ENCODE measurements at regions not wholly inside any gene's neighbourhood (a gene's known extent, or its start where the extent isn't known, plus 50 kb on each side); places are given as distances from the start of the nearest gene placed in this dataset.

GRCh38 chr6:95923518-95923917 is 92.3 kb upstream of the FUT9 start:
- in situ Hi-C loops (cut with MboI), result no loop called here
- no peak overlapping the region for H3K4me3 ChIP-seq
- H3K4me1 ChIP-seq (replicated peaks in 1 of 2; ENCODE audit: control insufficient read depth in 2 of 2, insufficient read depth in 2 of 2, low read length in 2 of 2), result no peaks in the 10 kb centered on the region
- H3K9me3 ChIP-seq (replicated peaks; ENCODE audit: control insufficient read depth, insufficient read depth, low read depth, low read length), result no peaks in the 10 kb centered on the region; the same call in 1 of the 2 replicates
- DNase-seq (ENCODE audit: extremely low read depth in 1 of 4, low spot score in 3 of 4) (peak in 3 of 4 experiments; percentile 8 to 15 (median 12)), FAIRE-seq (no peak), ATAC-seq (no peak)
- H3K79me2 ChIP-seq (ENCODE audit: control insufficient read depth, insufficient read depth, low read length), result no peaks in the 10 kb centered on the region
- no peaks in the 10 kb centered on the region for H3K9me1 ChIP-seq (ENCODE audit: control insufficient read depth, insufficient read depth, low read length)
- no TSS peak for BruUV-seq (replicated peaks)
- no peaks in the 10 kb centered on the region for H3K36me3 ChIP-seq (ENCODE audit: control insufficient read depth, insufficient read depth, low read length)
- ChIA-PET CTCF (ENCODE audit: low intra/inter-chr PET ratio) (no interaction called here), POLR2A (no interaction called here)
- no peak overlapping the region for H3K9ac ChIP-seq (ENCODE audit: insufficient read depth in 1 of 2, low read depth in 2 of 2, low read length in 2 of 2)
- no peak overlapping the region for H3K27ac ChIP-seq (ENCODE audit: extremely low read depth, low read depth, low read length)
- H3K27me3 ChIP-seq (ENCODE audit: control insufficient read depth in 2 of 2, insufficient read depth in 2 of 2, low read length in 2 of 2), result no peaks in the 10 kb centered on the region
- intact Hi-C loops (cut with micrococcal nuclease), result no loop called here
- H4K20me1 ChIP-seq (replicated peaks; ENCODE audit: control insufficient read depth, insufficient read depth, low read length), result no peaks in the 10 kb centered on the region
- WGBS (ENCODE audit: insufficient coverage, low coverage, missing lambda C conversion rate), result 0% methylated on average over 1 of the region's 1 CpG
- H2AFZ ChIP-seq (ENCODE audit: low read depth, low read length), result no peak overlapping the region
- TF ChIP-seq RBM39 (optimal IDR thresholded peaks at IDR 0.05; ENCODE audit: low read depth, low read length) (no peak), CTCF (IDR thresholded peaks at IDR 0.05 in 2 of 3, conservative IDR thresholded peaks at IDR 0.05 in 1 of 3; ENCODE audit: insufficient read depth in 2 of 3, low read depth in 1 of 3, low read length in 3 of 3) (0 out of 6 replicates have a peak, but pooled peaks of 2 of the 3 experiments have one; percentile 5 to 21), RAD21 (CRISPR knock-in tag; conservative IDR thresholded peaks at IDR 0.05 in 1 of 2, IDR thresholded peaks at IDR 0.05 in 1 of 2) (peak; percentile 27 to 52; a peak in 2 of 4 replicates)
- H3K4me2 ChIP-seq (ENCODE audit: insufficient read depth, low read length), result no peak overlapping the region

- H4K20me1 ChIP-seq (replicated peaks; ENCODE audit: control insufficient read depth, insufficient read depth, low read length), result no peaks in the 10 kb centered on the region
- TF ChIP-seq SP1 (CRISPR knock-in tag; IDR thresholded peaks at IDR 0.05), result no peak
- no peaks in the 10 kb centered on the region for H3K4me1 ChIP-seq (replicated peaks in 1 of 2; ENCODE audit: control insufficient read depth in 2 of 2, insufficient read depth in 2 of 2, low read length in 2 of 2)
- no peaks in the 10 kb centered on the region for H3K79me2 ChIP-seq (ENCODE audit: control insufficient read depth, insufficient read depth, low read length)
- 0% methylated on average over 2 of the region's 2 CpGs for WGBS (ENCODE audit: insufficient coverage, low coverage, missing lambda C conversion rate)
- intact Hi-C loops (cut with micrococcal nuclease) (no loop called here), in situ Hi-C loops (cut with MboI) (no loop called here)
- ChIA-PET POLR2A (no interaction called here), CTCF (ENCODE audit: low intra/inter-chr PET ratio) (no interaction called here)
- no TSS peak for BruUV-seq (replicated peaks)
- no peak for ATAC-seq
- no peaks in the 10 kb centered on the region for H3K27me3 ChIP-seq (ENCODE audit: control insufficient read depth in 2 of 2, insufficient read depth in 2 of 2, low read length in 2 of 2)
- H3K4me2 ChIP-seq (ENCODE audit: insufficient read depth, low read length), result no peak overlapping the region
- H3K4me3 ChIP-seq, result no peak overlapping the region
- H3K27ac ChIP-seq (ENCODE audit: extremely low read depth, low read depth, low read length), result no peak overlapping the region
- no peaks in the 10 kb centered on the region; the same call in none of the 2 replicates for H3K9me3 ChIP-seq (replicated peaks; ENCODE audit: control insufficient read depth, insufficient read depth, low read depth, low read length)
- H3K9me1 ChIP-seq (ENCODE audit: control insufficient read depth, insufficient read depth, low read length), result no peaks in the 10 kb centered on the region
- no peak for DNase-seq (ENCODE audit: extremely low read depth in 1 of 4, low spot score in 3 of 4)
- H3K36me3 ChIP-seq (ENCODE audit: control insufficient read depth, insufficient read depth, low read length), result no peaks in the 10 kb centered on the region
- no peak overlapping the region for H2AFZ ChIP-seq (ENCODE audit: low read depth, low read length)
- H3K9ac ChIP-seq (ENCODE audit: insufficient read depth in 1 of 2, low read depth in 2 of 2, low read length in 2 of 2), result no peak overlapping the region
- no peak for FAIRE-seq
Measured at GRCh38 chr6:95935736-95936135, 80.0 kb upstream of the FUT9 start.
